GM18511 (cell line): ENCODE measurements at regions not wholly inside any gene's neighbourhood (a gene's known extent, or its start where the extent isn't known, plus 50 kb on each side); places are given as distances from the start of the nearest gene placed in this dataset.

Experiments
- ATAC-seq: cut with Tn5 transposase; IDR thresholded peaks from one replicate; pipeline ENCODE4 v1.9.1; 2021; ENCODE audit warnings: mild to moderate bottlenecking, moderate library complexity; ENCODE audit not compliant: unreplicated experiment

- ATAC-seq = peak; percentile 56
Observed at GRCh38 chr5:116848954-116849581, 274.4 kb upstream of the SEMA6A start.

DNA sequence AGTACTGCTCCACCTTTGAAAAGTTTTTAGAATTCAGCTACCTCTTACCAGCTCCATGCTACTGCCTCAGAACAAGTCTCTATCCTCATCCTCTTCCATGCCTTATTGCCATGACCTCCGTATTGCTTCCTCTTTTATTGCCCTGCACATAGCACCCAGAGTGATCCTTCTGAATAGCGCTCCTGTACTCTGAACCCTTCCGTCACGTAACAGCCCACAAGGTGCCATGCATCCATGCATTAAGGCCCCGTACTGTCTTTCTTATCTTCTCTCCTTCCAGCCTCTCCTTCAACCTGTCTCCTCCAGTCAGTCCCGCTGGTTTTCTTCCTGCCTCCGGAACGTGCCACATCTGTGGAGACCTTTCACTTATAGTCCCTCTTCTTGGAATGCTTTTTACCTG, 273.3 kb upstream of the SEMA6A start:
- ATAC-seq = no peak

DNA sequence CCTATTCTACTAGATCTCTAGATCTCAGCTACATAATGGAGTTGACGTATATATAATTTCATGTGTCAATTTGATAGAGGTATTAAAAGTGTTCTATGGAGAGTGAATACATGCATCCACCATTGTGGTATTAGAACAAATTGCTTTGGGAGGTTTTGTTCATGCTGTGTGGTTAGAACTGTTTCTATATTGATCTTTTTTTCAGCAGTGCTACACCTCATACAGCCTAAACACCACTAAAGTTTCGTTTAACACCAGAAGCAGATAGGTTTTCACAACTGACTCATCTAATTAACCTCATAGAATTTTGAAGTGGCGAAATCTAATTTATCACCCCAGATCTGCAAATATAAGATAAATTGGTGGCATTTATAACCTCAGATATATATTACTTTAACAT, 269.4 kb upstream of the SEMA6A start:
- ATAC-seq = no peak

DNA sequence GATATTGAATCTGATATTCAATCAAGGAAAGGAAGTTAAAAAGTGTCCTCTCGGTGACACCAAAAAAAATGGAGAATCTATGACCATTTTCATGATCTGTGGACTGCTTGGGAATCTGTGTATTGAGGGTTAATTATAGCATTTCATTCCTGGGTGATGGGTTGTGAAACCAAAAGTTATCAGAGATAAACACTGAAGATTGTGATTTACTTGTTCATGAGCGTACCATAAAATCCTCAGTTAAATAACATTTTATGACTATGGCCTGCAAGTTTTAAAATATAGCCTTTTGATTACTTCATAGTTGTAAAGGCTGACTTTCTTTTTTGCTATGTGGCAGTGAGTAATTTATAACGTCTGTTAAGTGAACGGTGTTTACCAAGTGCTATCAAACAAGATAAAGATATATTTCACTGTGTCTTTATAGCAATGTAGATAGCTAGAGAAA, 267.9 kb upstream of the SEMA6A start:
- ATAC-seq = no peak

DNA sequence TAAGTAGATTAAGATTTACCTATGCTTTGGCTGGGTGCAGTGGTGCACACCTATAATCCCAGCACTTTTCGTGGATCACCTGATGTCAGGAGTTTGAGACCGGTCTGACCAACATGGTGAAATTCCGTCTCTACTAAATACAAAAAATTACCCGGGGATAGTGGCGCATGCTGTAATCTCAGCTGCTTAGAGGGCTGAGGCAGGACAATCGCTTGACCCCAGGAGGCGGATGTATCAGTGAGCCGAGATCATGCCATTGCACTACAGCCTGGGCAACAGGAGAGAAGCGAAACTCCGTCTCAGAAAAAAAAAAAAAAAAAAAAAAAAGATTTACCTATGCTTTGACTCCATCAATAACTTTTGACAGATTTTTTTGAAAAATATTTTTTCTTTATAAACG, 267.1 kb upstream of the SEMA6A start:
- no peak for ATAC-seq

- ATAC-seq = no peak
Observed at GRCh38 chr5:116838011-116838536, 263.5 kb upstream of the SEMA6A start.

DNA sequence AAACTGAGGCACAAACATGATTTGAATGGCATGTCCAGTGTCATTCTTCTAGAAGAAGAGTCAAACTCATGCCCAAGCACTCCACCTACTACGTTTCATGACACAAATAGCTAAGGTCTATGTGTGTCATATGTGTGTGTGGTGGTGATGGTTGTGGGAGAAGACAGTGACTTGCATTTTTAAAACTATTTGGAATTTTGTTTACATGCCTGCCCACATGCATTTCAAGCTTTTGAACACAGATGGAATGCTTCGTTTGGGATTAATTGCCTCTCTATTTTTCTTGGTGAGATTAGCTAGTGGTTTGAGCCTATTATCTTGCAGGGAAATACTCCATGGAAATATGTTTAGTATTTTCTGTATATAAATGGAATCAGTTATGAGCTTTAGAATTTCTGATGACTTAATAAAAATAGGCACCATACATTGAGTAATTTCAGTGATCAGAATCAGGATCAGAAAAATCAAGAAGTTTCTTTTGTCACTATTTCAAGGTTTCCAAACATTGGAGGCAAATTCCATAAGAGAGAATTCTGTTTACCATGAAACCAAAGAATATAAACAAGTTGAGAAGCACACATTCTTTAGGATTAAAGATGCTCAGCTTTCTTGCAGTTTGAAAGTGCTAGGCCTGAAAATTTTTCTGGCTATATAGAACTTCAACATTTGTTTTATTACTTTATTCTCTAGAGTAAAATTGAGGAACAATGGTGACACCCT, 260.3 kb upstream of the SEMA6A start:
- no peak for ATAC-seq

- ATAC-seq = no peak
Observed at GRCh38 chr5:116830079-116830478, 255.5 kb upstream of the SEMA6A start.

- ATAC-seq = no peak
Observed at GRCh38 chr5:116827078-116827477, 252.5 kb upstream of the SEMA6A start.

GRCh38 chr5:116825486-116825885, 250.9 kb upstream of the SEMA6A start:
- no peak for ATAC-seq

DNA sequence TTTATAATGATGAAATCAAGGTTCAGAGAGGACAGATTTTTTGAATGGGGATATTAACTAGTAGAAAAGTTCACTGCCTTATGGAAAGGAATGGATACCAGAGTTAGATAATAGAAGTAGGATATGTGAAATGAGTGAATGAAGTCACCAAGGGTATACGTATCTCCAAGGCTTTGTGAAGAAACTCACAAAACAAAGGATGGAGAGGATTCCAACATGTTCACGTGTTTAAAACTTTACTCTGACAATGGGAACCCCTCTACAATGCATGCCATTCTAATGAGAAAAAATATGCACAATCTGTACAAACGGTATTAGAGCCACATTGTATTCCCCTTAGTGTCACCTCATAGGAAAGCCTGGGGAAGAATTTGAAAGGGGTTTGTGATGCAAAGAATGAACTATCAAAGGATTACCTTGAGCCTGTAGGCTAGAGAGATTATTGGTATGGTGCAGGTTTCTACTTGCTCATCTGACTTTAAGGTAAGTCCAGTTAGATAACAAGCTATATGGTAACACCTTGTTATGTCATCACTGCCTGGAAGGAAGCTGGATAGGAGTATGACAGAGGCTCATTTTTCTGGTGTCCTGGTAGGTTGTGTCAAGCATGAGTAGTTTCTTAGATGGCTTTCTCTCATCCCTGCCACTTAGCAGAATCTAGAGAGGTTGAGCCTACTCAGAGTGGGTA, 250.3 kb upstream of the SEMA6A start:
- ATAC-seq = no peak

- ATAC-seq = no peak
Observed at GRCh38 chr5:116814626-116815385, 240.2 kb upstream of the SEMA6A start.

DNA sequence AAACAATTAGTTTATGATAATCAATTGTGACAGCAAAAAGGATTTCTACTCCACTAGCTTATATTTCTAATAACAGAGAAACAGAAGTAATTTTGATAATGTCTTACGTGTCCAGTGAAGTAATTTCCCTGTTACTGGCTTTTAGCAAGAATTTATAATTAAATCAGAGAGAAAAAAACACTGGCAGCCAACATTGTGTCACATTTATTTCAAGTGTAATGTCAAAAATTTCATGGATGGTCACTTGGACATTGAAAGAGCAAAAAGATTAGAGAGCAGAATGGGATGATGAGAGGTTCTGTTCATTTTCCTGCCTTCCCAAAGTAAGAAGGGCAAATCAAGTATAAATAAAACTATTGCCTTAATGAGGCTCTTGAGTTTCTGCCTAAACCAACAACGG, 239.3 kb upstream of the SEMA6A start:
- ATAC-seq = no peak

GRCh38 chr5:116813356-116813755, 238.7 kb upstream of the SEMA6A start:
- ATAC-seq = no peak

DNA sequence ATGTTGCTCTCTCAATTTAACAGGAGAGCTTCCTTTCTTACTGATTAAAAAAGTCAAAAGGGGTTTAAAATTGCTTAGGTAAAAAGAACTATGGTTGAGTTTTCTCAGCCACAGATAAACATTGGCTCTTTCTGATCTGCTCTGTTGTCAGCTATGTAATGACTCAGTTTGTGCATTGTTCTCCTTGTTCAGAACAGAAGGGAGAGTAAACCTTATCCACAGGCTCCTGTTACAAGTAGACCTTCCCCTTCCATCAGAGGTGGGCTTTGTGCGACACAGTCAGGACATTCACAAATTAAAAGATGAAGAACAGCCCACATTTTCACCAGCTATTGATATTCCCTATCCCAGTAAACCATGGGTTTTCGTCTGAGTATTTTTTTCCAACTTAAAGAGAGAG, 236.3 kb upstream of the SEMA6A start:
- no peak for ATAC-seq

DNA sequence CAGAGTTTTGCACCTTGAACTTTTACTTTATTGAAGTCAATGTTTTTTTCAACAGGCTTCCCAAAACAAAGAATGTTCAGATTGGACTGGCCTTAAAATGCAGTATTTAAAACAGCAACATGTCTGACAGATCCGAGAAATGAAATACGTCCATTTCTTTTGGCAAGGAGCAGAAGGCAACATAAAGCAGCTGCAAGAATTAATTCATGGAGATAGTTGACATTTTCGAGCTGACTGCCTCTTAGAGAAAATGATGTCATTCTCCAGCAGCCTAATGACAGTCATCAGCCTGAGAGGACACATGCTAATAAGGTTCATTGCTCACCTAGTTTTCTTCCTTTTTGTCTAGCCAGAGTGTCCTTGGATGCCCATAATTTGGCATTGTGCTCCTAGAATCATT, 232.2 kb upstream of the SEMA6A start:
- no peak for ATAC-seq

DNA sequence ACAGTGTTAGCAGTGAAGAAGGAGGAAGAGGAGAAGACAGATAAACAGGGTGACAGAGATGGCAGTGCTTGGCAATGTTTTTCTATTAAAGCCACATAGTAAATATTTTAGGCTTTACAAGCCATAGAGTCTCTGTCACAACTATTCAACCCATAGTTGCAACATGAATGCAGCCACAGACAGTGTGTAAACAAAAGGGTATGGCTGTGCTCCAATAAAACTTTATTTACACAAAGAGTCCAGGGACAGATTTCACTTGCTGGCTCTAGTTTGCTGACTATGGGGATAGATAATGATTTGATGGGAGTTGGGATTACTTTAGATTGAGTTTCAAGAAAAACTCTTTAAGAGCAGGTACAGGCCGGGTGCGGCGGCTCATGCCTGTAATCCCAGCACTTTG, 224.8 kb upstream of the SEMA6A start:
- ATAC-seq = no peak

GRCh38 chr5:116795189-116795588, 220.6 kb upstream of the SEMA6A start:
- ATAC-seq = no peak

DNA sequence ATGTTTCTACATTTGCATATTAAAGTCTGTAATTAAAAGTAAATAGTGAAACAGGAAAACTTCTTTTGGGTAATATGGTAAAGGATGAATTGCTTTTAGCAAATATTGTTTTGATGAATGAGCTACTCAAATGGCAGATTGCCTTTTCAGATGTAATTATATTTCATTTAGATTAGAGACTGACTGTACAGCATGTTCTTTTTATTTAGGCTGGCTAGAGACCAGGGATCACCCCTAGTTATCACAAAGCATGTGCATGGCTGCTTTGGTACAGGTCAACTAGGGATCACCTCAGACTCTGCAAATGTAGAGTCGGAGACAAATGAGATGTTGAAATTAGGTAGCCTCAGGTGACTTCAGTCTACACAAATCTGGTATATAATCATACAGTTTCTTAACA, 214.9 kb upstream of the SEMA6A start:
- ATAC-seq = no peak

DNA sequence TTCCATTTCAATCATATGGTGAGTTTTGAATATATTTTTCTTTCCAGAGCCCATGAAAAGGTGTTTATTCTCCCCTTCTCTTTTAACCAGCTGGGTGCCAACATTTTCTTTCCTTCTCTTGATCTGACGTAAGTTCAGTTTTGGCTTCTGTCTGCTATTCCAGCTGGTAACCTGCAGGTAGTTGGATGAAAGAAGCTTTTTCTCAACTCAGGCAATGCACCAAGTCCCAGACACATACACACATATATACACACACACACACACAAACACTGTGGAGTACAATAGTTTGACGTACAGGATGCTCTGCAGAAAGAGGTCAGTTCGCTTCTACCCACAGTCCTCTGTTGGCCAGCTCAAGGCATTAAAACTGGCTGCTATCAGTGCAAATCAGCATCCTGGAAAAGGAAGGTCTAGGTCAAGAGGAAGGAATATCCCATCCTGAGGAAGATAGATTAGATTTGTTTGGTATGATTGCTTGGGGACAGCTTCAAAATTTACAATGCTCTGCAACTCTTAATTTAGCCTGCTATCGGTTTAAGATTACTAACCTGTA, 214.3 kb upstream of the SEMA6A start:
- ATAC-seq = no peak

DNA sequence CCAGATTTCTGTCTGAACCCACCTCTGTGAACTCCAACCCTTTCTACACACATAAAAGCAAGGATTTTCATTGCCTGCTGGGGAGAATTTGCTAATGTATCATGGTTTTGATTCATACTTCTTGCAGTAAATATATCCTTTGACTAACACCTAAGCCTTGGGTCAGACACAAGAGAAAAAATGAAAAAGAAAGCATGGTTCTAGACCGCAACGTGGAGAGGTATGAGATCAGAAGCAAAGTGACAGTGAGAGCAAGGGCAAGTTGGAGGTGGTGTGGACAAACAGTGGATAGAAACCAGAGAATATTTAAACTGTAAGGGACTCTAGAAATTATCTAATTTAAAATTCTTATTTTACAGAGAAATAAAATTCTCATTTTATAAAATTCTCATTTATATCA, 212.9 kb upstream of the SEMA6A start:
- no peak for ATAC-seq
